ENCODE measurements at regions not wholly inside any gene's neighbourhood (a gene's known extent, or its start where the extent isn't known, plus 50 kb on each side); places are given as distances from the start of the nearest gene placed in this dataset.
"Not testable (repeated sequence)": the region's sequence is repeated elsewhere in the genome, so short reads cannot be mapped to it uniquely, and the experiment has no call there.

DNA sequence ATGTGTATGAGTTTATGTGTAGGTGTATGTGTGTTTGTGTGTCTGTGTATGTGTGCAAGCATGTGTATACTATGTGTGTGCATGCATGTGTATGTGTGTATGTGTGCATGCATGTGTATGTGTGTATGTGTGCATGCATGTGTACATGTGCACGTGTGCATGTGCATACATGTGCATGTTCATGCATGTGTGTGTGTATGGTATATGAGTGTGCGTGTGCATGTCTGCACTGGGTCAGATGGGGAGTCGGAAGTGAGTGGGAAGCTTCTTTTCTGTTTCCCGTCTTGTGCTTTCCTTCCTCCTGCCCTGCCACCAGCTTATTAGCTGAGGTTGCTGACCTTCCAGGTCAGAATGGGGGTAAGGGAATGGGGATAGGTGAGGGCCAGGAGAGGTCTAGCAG, 174.7 kb downstream of the MAP2K4 start:
- Histone ChIP-seq H3K27ac (ENCODE audit: low read depth, low read length) (no peak overlapping the region), H3K36me3 (ENCODE audit: insufficient read depth, low read length) (no peaks in the 10 kb centered on the region), H3K4me1 (ENCODE audit: insufficient read depth, low read length) (no peaks in the 10 kb centered on the region), H3K27me3 (ENCODE audit: insufficient read depth, low read length) (no peaks in the 10 kb centered on the region), H3K4me3 (ENCODE audit: low read length) (no peak overlapping the region), H3K9ac (ENCODE audit: low read depth, low read length) (no peak overlapping the region), H3K9me3 (ENCODE audit: insufficient read depth, low read depth, low read length) (no peaks in the 10 kb centered on the region)
- 69% methylated on average over 4 of the region's 4 CpGs for WGBS

DNA sequence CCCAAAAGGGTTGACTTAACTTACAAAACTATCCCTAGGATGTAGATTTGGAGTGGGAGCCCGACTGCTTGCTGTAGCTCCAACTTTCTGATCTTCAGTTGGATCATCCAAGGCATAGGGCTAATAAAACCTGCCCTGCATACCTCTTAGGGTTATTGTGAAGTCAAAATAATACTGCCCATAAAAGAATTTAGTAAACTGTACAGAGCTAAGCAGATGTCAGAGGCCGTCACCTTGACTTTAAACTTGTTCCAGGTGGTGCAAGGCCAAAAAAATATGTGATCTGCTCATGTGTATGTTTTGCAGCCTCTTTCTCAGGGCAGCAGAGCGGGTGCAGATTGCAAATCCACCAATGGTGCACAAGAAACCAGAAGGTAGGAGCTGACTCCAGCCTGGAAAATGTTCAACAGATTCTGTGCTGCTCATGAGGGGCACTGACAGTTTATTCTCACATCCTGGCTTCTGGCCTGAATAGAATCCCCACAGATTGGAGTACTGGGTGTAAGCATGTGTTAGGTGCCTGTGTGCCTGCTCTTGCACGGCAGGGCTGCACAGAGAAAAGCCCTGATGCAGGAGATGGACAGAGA, 180.7 kb downstream of the MAP2K4 start:
- H3K4me3 ChIP-seq (ENCODE audit: low read length): no peak overlapping the region
- H3K4me1 ChIP-seq (ENCODE audit: insufficient read depth, low read length): no peaks in the 10 kb centered on the region
- no peak overlapping the region for H3K9ac ChIP-seq (ENCODE audit: low read depth, low read length)
- no peaks in the 10 kb centered on the region for H3K36me3 ChIP-seq (ENCODE audit: insufficient read depth, low read length)
- no peaks in the 10 kb centered on the region for H3K9me3 ChIP-seq (ENCODE audit: insufficient read depth, low read depth, low read length)
- H3K27me3 ChIP-seq (ENCODE audit: insufficient read depth, low read length): no peaks in the 10 kb centered on the region
- H3K27ac ChIP-seq (ENCODE audit: low read depth, low read length): no peak overlapping the region
- 96% methylated on average over 4 of the region's 4 CpGs for WGBS

GRCh38 chr17:12209632-12210191, 189.0 kb downstream of the MAP2K4 start:
- 92% methylated on average over 2 of the region's 2 CpGs for WGBS
- H3K36me3 ChIP-seq (ENCODE audit: insufficient read depth, low read length): no peaks in the 10 kb centered on the region
- H3K4me3 ChIP-seq (ENCODE audit: low read length): no peak overlapping the region
- no peak overlapping the region for H3K27ac ChIP-seq (ENCODE audit: low read depth, low read length)
- no peak overlapping the region for H3K9ac ChIP-seq (ENCODE audit: low read depth, low read length)
- no peaks in the 10 kb centered on the region for H3K9me3 ChIP-seq (ENCODE audit: insufficient read depth, low read depth, low read length)
- no peaks in the 10 kb centered on the region for H3K27me3 ChIP-seq (ENCODE audit: insufficient read depth, low read length)
- no peaks in the 10 kb centered on the region for H3K4me1 ChIP-seq (ENCODE audit: insufficient read depth, low read length)

DNA sequence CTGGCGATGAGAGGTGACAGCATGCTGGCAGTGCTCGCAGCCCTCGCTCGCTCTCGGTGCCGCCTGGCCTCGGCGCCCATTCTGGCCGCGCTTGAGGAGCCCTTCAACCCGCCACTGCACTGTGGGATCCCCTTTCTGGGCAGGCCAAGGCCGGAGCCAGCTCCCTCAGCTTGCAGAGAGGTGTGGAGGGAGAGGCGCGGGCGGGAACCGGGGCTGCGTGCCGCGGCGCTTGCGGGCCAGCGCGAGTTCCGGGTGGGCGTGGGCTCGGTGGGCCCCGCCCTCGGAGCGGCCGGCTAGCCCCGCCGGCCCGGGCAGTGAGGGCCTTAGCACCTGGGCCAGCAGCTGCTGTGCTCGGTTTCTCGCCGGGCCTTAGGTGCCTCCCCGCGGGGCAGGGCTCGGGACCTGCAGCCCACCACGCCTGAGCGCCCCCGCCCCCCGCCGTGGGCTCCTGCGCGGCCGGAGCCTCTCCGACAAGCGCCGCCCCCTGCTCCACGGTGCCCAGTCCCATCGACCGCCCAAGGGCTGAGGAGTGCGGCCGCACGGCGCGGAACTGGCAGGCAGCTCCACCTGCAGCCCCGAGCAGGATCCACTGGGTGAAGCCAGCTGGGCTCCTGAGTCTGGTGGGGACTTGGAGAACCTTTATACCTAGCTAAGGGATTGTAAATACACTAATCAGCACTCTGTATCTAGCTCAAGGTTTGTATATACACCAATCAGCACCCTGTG, 200.2 kb downstream of the MAP2K4 start:
- WGBS: 97% methylated on average over 59 of the region's 59 CpGs
- not testable (repeated sequence) for H3K36me3 ChIP-seq (ENCODE audit: insufficient read depth, low read length); H3K4me3 ChIP-seq (ENCODE audit: low read length); H3K4me1 ChIP-seq (ENCODE audit: insufficient read depth, low read length); H3K9ac ChIP-seq (ENCODE audit: low read depth, low read length); H3K27ac ChIP-seq (ENCODE audit: low read depth, low read length); H3K9me3 ChIP-seq (ENCODE audit: insufficient read depth, low read depth, low read length); H3K27me3 ChIP-seq (ENCODE audit: insufficient read depth, low read length)

DNA sequence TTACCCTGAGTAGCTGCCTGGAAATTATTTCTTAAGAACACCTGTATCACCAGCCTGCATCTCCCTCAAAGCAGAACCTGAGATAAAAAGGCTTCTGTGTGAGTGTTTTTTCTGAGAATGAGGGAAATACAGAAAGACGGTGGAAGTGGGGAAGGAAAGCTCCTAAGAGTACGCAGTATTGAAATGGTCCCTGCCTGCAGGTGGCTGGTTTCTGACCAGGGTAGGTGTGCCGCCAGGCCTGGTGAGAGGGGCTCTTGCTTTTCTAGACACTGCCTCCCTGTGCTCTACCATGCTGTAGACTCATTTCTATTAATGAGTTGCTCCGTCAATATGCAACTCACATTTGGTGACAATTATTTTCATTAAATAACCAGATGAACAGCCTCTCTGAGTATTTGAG, 201.7 kb downstream of the MAP2K4 start:
- Histone ChIP-seq H3K4me1 (ENCODE audit: insufficient read depth, low read length) (0 out of 2 replicates have a peak, but pooled peaks cover 4% of the 10 kb centered on the region), H3K27me3 (ENCODE audit: insufficient read depth, low read length) (no peaks in the 10 kb centered on the region), H3K27ac (ENCODE audit: low read depth, low read length) (no peak overlapping the region), H3K36me3 (ENCODE audit: insufficient read depth, low read length) (no peaks in the 10 kb centered on the region), H3K4me3 (ENCODE audit: low read length) (peak overlapping the region; percentile 18), H3K9ac (ENCODE audit: low read depth, low read length) (no peak overlapping the region), H3K9me3 (ENCODE audit: insufficient read depth, low read depth, low read length) (no peaks in the 10 kb centered on the region)
- 48% methylated on average over 3 of the region's 4 CpGs for WGBS

DNA sequence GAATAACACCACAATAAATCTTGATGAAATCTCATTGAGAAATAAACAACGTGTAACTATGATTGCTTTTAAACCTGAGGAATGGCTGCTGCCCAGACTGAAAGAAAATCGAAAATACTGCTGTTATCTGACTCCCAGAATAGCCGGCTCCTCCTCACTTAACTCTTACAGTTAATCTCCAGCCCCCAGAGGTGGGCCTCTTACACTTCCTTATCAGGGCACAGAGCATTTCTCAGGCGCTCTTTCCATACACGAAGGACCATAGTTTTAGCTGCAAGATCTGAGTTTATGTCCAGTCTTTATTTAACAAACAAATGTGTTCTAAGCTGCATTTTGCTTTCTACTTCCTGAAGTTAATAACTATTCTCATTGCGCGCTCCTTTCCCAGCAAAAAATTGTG, 206.9 kb downstream of the MAP2K4 start:
- 88% methylated on average over 7 of the region's 7 CpGs for WGBS
- Histone ChIP-seq H3K4me1 (ENCODE audit: insufficient read depth, low read length) (0 out of 2 replicates have a peak, but pooled peaks cover 2% of the 10 kb centered on the region), H3K4me3 (ENCODE audit: low read length) (no peak overlapping the region), H3K9ac (ENCODE audit: low read depth, low read length) (no peak overlapping the region), H3K9me3 (ENCODE audit: insufficient read depth, low read depth, low read length) (no peaks in the 10 kb centered on the region), H3K36me3 (ENCODE audit: insufficient read depth, low read length) (no peaks in the 10 kb centered on the region), H3K27ac (ENCODE audit: low read depth, low read length) (no peak overlapping the region), H3K27me3 (ENCODE audit: insufficient read depth, low read length) (no peaks in the 10 kb centered on the region)

DNA sequence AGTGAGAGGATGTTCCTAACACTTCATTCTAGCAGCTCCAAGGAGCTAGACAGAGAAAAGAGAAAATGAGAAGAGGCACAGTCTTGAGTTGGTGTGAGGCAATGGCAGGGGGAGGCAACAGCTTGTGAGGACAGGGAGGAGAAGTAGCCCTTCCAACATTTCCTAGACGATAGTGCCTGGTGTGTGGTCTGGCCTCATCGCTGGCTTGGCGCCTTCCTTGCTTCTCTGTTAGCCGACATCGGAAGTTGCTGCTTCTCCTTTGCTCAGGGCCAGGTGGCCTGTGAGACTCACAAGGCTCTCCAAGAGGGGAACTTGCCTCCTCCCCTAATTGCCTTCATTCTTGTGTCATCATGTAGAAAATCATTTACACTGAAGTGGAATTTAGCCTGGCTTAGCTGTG, 208.7 kb downstream of the MAP2K4 start:
- H3K4me3 ChIP-seq (ENCODE audit: low read length): no peak overlapping the region
- 98% methylated on average over 5 of the region's 5 CpGs for WGBS

GRCh38 chr17:12230481-12231354, 210.0 kb downstream of the MAP2K4 start:
- H3K4me3 ChIP-seq (ENCODE audit: low read length): no peak overlapping the region
- H3K27me3 ChIP-seq (ENCODE audit: insufficient read depth, low read length): no peaks in the 10 kb centered on the region
- H3K36me3 ChIP-seq (ENCODE audit: insufficient read depth, low read length): no peaks in the 10 kb centered on the region
- no peak overlapping the region for H3K9ac ChIP-seq (ENCODE audit: low read depth, low read length)
- no peaks in the 10 kb centered on the region for H3K4me1 ChIP-seq (ENCODE audit: insufficient read depth, low read length)
- no peaks in the 10 kb centered on the region for H3K9me3 ChIP-seq (ENCODE audit: insufficient read depth, low read depth, low read length)
- H3K27ac ChIP-seq (ENCODE audit: low read depth, low read length): no peak overlapping the region
- WGBS: 83% methylated on average over 4 of the region's 4 CpGs

More for the DNA sequence above, 208.7 kb downstream of the MAP2K4 start:
- H3K9me3 ChIP-seq (ENCODE audit: insufficient read depth, low read depth, low read length): no peaks in the 10 kb centered on the region
- no peak overlapping the region for H3K9ac ChIP-seq (ENCODE audit: low read depth, low read length)
- no peaks in the 10 kb centered on the region for H3K4me1 ChIP-seq (ENCODE audit: insufficient read depth, low read length)
- no peaks in the 10 kb centered on the region for H3K36me3 ChIP-seq (ENCODE audit: insufficient read depth, low read length)
- H3K27me3 ChIP-seq (ENCODE audit: insufficient read depth, low read length): no peaks in the 10 kb centered on the region
- no peak overlapping the region for H3K27ac ChIP-seq (ENCODE audit: low read depth, low read length)

DNA sequence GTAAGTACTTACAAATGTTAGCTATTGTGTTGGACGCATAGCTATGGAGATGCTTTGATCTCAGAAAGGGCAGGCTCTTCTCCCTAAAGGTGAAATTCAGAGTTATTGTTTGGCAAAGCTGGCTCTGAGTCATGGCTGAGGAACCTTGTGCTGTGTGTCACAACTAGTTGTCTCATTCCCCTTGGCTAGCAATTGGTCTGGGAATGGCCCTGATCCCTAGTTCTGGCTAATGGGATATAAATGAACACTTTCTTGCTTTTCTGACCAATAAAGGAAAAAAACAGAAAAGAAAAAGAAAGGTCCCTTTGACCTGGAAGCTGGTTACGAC, 210.6 kb downstream of the MAP2K4 start:
- no peak overlapping the region for H3K27ac ChIP-seq (ENCODE audit: low read depth, low read length)
- H3K9me3 ChIP-seq (ENCODE audit: insufficient read depth, low read depth, low read length): no peaks in the 10 kb centered on the region
- H3K9ac ChIP-seq (ENCODE audit: low read depth, low read length): no peak overlapping the region
- H3K4me1 ChIP-seq (ENCODE audit: insufficient read depth, low read length): no peaks in the 10 kb centered on the region
- H3K4me3 ChIP-seq (ENCODE audit: low read length): no peak overlapping the region
- no peaks in the 10 kb centered on the region for H3K27me3 ChIP-seq (ENCODE audit: insufficient read depth, low read length)
- no peaks in the 10 kb centered on the region for H3K36me3 ChIP-seq (ENCODE audit: insufficient read depth, low read length)
- WGBS: 85% methylated on average over 2 of the region's 2 CpGs

DNA sequence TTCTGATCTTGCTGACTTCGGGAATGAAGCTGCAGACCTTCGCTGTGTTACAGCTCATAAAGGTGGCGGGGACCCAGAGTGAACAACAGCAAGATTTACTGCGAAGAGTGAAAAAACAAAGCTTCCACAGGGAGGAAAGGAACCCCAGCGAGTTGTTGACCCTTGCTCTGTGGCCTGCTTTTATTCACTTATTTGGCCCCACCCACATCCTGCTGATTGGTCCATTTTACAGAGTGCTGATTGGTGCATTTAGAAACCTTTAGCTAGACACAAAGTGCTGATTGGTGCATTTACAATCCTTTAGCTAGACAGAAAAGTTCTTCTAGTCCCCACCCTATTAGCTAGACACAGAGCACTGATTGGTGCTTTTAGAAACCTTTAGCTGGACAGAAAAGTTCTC, 218.3 kb downstream of the MAP2K4 start:
- H3K4me1 ChIP-seq (ENCODE audit: insufficient read depth, low read length); H3K27me3 ChIP-seq (ENCODE audit: insufficient read depth, low read length); H3K36me3 ChIP-seq (ENCODE audit: insufficient read depth, low read length); H3K27ac ChIP-seq (ENCODE audit: low read depth, low read length); H3K9ac ChIP-seq (ENCODE audit: low read depth, low read length); H3K9me3 ChIP-seq (ENCODE audit: insufficient read depth, low read depth, low read length); H3K4me3 ChIP-seq (ENCODE audit: low read length): not testable (repeated sequence)
- WGBS: 92% methylated on average over 5 of the region's 5 CpGs

DNA sequence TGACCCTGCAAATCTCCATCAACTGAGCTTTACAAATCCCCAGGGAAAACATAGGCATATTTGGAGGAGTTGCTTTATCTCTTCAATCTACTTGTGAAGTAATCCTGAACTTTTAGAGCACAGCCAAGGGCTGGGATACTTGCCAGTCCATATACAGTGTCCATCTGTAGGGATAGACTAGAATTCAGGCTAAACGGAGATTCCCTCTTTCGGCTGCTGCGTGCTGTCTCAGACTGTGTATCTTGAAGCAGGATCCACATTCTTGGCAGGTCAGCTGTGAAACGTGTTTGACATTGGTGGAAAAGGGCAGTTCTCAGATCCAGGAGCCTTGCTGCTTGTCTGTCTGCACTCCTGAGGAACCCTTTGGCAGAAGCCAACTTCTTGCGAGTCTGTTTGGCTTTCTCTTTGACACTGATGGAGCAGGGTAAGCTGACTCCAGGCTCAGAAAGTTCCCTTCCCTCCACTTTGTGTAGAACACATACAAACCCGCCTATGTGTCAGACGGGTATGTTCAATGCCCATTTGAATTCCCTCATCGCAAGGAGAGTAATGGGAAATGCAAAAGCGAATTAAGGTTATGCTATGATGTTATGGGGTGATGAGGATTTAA, 221.8 kb downstream of the MAP2K4 start:
- Histone ChIP-seq H3K9me3 (ENCODE audit: insufficient read depth, low read depth, low read length) (no peaks in the 10 kb centered on the region), H3K36me3 (ENCODE audit: insufficient read depth, low read length) (no peaks in the 10 kb centered on the region), H3K27me3 (ENCODE audit: insufficient read depth, low read length) (no peaks in the 10 kb centered on the region), H3K4me1 (ENCODE audit: insufficient read depth, low read length) (no peaks in the 10 kb centered on the region), H3K9ac (ENCODE audit: low read depth, low read length) (no peak overlapping the region), H3K4me3 (ENCODE audit: low read length) (no peak overlapping the region), H3K27ac (ENCODE audit: low read depth, low read length) (no peak overlapping the region)
- WGBS: 92% methylated on average over 9 of the region's 9 CpGs

Data from HUES64 (cell line).